ENCODE measurements at regions not wholly inside any gene's neighbourhood (a gene's known extent, or its start where the extent isn't known, plus 50 kb on each side); places are given as distances from the start of the nearest gene placed in this dataset.

- no peak for TF ChIP-seq CTCF (IDR thresholded peaks at IDR 0.05; ENCODE audit: insufficient read depth, low read length, severe bottlenecking)
- DNase-seq (ENCODE audit: low read depth), result no peak
- FAIRE-seq, result no peak
- Histone ChIP-seq H3K27me3 (ENCODE audit: control insufficient read depth, insufficient read depth, low read length) (no peaks in the 10 kb centered on the region), H3K36me3 (ENCODE audit: control insufficient read depth, insufficient read depth, low read length) (no peaks in the 10 kb centered on the region), H3K4me3 (ENCODE audit: low read depth, low read length) (no peak overlapping the region)
Observed at GRCh38 chr1:34363447-34363846, 186.7 kb downstream of the C1orf94 start.

- Histone ChIP-seq H3K36me3 (ENCODE audit: control insufficient read depth, insufficient read depth, low read length) (no peaks in the 10 kb centered on the region), H3K27me3 (ENCODE audit: control insufficient read depth, insufficient read depth, low read length) (no peaks in the 10 kb centered on the region), H3K4me3 (ENCODE audit: low read depth, low read length) (no peak overlapping the region)
- no peak for DNase-seq (ENCODE audit: low read depth)
- no peak for FAIRE-seq
- TF ChIP-seq CTCF (IDR thresholded peaks at IDR 0.05; ENCODE audit: insufficient read depth, low read length, severe bottlenecking), result no peak
Observed at GRCh38 chr1:34363915-34364314, 187.2 kb downstream of the C1orf94 start.

- no peaks in the 10 kb centered on the region for H3K36me3 ChIP-seq (ENCODE audit: control insufficient read depth, insufficient read depth, low read length)
- H3K27me3 ChIP-seq (ENCODE audit: control insufficient read depth, insufficient read depth, low read length), result no peaks in the 10 kb centered on the region
- TF ChIP-seq CTCF (IDR thresholded peaks at IDR 0.05; ENCODE audit: insufficient read depth, low read length, severe bottlenecking), result no peak
- H3K4me3 ChIP-seq (ENCODE audit: low read depth, low read length), result no peak overlapping the region
- FAIRE-seq (no peak), DNase-seq (ENCODE audit: low read depth) (no peak)
Observed at GRCh38 chr1:34364376-34364775, 187.7 kb downstream of the C1orf94 start.

GRCh38 chr1:34365295-34365694, 188.6 kb downstream of the C1orf94 start:
- H3K36me3 ChIP-seq (ENCODE audit: control insufficient read depth, insufficient read depth, low read length), result no peaks in the 10 kb centered on the region
- no peak overlapping the region for H3K4me3 ChIP-seq (ENCODE audit: low read depth, low read length)
- FAIRE-seq (no peak), DNase-seq (ENCODE audit: low read depth) (no peak)
- TF ChIP-seq CTCF (IDR thresholded peaks at IDR 0.05; ENCODE audit: insufficient read depth, low read length, severe bottlenecking), result no peak
- no peaks in the 10 kb centered on the region for H3K27me3 ChIP-seq (ENCODE audit: control insufficient read depth, insufficient read depth, low read length)

- no peak overlapping the region for H3K4me3 ChIP-seq (ENCODE audit: low read depth, low read length)
- no peaks in the 10 kb centered on the region for H3K27me3 ChIP-seq (ENCODE audit: control insufficient read depth, insufficient read depth, low read length)
- FAIRE-seq (no peak), DNase-seq (ENCODE audit: low read depth) (no peak)
- H3K36me3 ChIP-seq (ENCODE audit: control insufficient read depth, insufficient read depth, low read length), result no peaks in the 10 kb centered on the region
- TF ChIP-seq CTCF (IDR thresholded peaks at IDR 0.05; ENCODE audit: insufficient read depth, low read length, severe bottlenecking), result no peak
Observed at GRCh38 chr1:34366875-34367624, 190.3 kb downstream of the C1orf94 start.

GRCh38 chr1:34367954-34368353, 191.2 kb downstream of the C1orf94 start:
- DNase-seq (ENCODE audit: low read depth) (no peak), FAIRE-seq (no peak)
- Histone ChIP-seq H3K4me3 (ENCODE audit: low read depth, low read length) (no peak overlapping the region), H3K36me3 (ENCODE audit: control insufficient read depth, insufficient read depth, low read length) (no peaks in the 10 kb centered on the region), H3K27me3 (ENCODE audit: control insufficient read depth, insufficient read depth, low read length) (no peaks in the 10 kb centered on the region)
- TF ChIP-seq CTCF (IDR thresholded peaks at IDR 0.05; ENCODE audit: insufficient read depth, low read length, severe bottlenecking), result no peak

Measured in bronchial epithelial cell (primary cell).